ENCODE measurements at regions not wholly inside any gene's neighbourhood (a gene's known extent, or its start where the extent isn't known, plus 50 kb on each side); places are given as distances from the start of the nearest gene placed in this dataset.

GRCh38 chr2:150085478-150085877 lies 402.0 kb downstream of the RND3 start:
- Mint-ChIP-seq H3K27ac (ENCODE audit: unreplicated experiment) (no peak overlapping the region), H3K27me3 (ENCODE audit: unreplicated experiment) (no peaks in the 10 kb centered on the region), H3K36me3 (ENCODE audit: insufficient read depth, unreplicated experiment) (no peaks in the 10 kb centered on the region), H3K4me3 (ENCODE audit: low read depth, unreplicated experiment) (no peak overlapping the region), H3K9me3 (ENCODE audit: low read depth, unreplicated experiment) (peaks cover 3% of the 10 kb centered on the region), H3K4me1 (ENCODE audit: low read depth, unreplicated experiment) (peaks cover 24% of the 10 kb centered on the region)
- no peak for DNase-seq
- TF ChIP-seq CTCF (IDR thresholded peaks at IDR 0.05; ENCODE audit: unreplicated experiment): no peak
- CTCF ChIA-PET: interaction anchor here (0.7 kb wide), 2 partner anchors 79 to 780 kb away, joined by 3 to 4 read pairs; no protein-coding TSS in a partner anchor
- intact Hi-C loops (cut with micrococcal nuclease; ENCODE audit: unreplicated experiment): no loop called here
- BruUV-seq (replicated peaks): no TSS peak

GRCh38 chr2:150081775-150082481 lies 405.5 kb downstream of the RND3 start:
- CTCF ChIA-PET: no interaction called here
- Mint-ChIP-seq H3K9me3 (ENCODE audit: low read depth, unreplicated experiment) (peaks cover 3% of the 10 kb centered on the region), H3K27me3 (ENCODE audit: unreplicated experiment) (no peaks in the 10 kb centered on the region), H3K4me1 (ENCODE audit: low read depth, unreplicated experiment) (peaks cover 14% of the 10 kb centered on the region), H3K4me3 (ENCODE audit: low read depth, unreplicated experiment) (no peak overlapping the region), H3K36me3 (ENCODE audit: insufficient read depth, unreplicated experiment) (no peaks in the 10 kb centered on the region), H3K27ac (ENCODE audit: unreplicated experiment) (no peak overlapping the region)
- intact Hi-C loops (cut with micrococcal nuclease; ENCODE audit: unreplicated experiment): no loop called here
- no peak for DNase-seq
- no TSS peak for BruUV-seq (replicated peaks)
- TF ChIP-seq CTCF (IDR thresholded peaks at IDR 0.05; ENCODE audit: unreplicated experiment): no peak

GRCh38 chr2:150076281-150076680 lies 411.2 kb downstream of the RND3 start:
- Mint-ChIP-seq H3K36me3 (ENCODE audit: insufficient read depth, unreplicated experiment) (no peaks in the 10 kb centered on the region), H3K4me3 (ENCODE audit: low read depth, unreplicated experiment) (no peak overlapping the region), H3K27ac (ENCODE audit: unreplicated experiment) (no peak overlapping the region), H3K4me1 (ENCODE audit: low read depth, unreplicated experiment) (no peaks in the 10 kb centered on the region), H3K27me3 (ENCODE audit: unreplicated experiment) (no peaks in the 10 kb centered on the region), H3K9me3 (ENCODE audit: low read depth, unreplicated experiment) (no peaks in the 10 kb centered on the region)
- BruUV-seq (replicated peaks): no TSS peak
- CTCF ChIA-PET: no interaction called here
- DNase-seq: no peak
- no peak for TF ChIP-seq CTCF (IDR thresholded peaks at IDR 0.05; ENCODE audit: unreplicated experiment)
- intact Hi-C loops (cut with micrococcal nuclease; ENCODE audit: unreplicated experiment): no loop called here

DNA sequence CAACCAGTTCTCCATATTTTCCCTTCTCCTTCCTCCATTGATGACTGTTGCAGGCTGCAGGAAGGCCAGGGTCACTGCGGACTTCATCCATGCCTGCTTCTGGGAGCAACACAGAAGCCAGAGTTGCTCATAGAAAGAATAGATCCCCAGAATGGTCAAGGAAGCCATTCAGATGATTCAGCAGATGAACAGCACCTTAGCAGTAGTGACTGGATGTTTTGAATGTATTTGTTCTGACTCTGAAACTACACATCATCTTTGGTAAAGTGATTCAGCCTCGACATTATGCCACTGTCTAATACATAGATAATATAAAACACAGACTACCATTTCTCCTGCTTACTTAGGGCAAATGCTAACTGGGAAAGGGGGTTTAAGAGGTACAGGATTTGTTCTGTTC lies 411.6 kb downstream of the RND3 start:
- Mint-ChIP-seq H3K27me3 (ENCODE audit: unreplicated experiment) (no peaks in the 10 kb centered on the region), H3K27ac (ENCODE audit: unreplicated experiment) (no peak overlapping the region), H3K36me3 (ENCODE audit: insufficient read depth, unreplicated experiment) (no peaks in the 10 kb centered on the region), H3K9me3 (ENCODE audit: low read depth, unreplicated experiment) (no peaks in the 10 kb centered on the region), H3K4me1 (ENCODE audit: low read depth, unreplicated experiment) (no peaks in the 10 kb centered on the region), H3K4me3 (ENCODE audit: low read depth, unreplicated experiment) (no peak overlapping the region)
- CTCF ChIA-PET: no interaction called here
- no peak for TF ChIP-seq CTCF (IDR thresholded peaks at IDR 0.05; ENCODE audit: unreplicated experiment)
- no TSS peak for BruUV-seq (replicated peaks)
- no peak for DNase-seq
- intact Hi-C loops (cut with micrococcal nuclease; ENCODE audit: unreplicated experiment): no loop called here

Data from Calu3 (cell line).